ENCODE measurements at regions not wholly inside any gene's neighbourhood (a gene's known extent, or its start where the extent isn't known, plus 50 kb on each side); places are given as distances from the start of the nearest gene placed in this dataset.
"Not testable (repeated sequence)": the region's sequence is repeated elsewhere in the genome, so short reads cannot be mapped to it uniquely, and the experiment has no call there.

- DNase-seq (ENCODE audit: low read depth), result no peak
Observed at GRCh38 chr2:199558156-199558555, 100.4 kb upstream of the SATB2 start.

GRCh38 chr2:199556527-199557285 lies 99.0 kb upstream of the SATB2 start:
- DNase-seq (ENCODE audit: low read depth), result no peak

GRCh38 chr2:199554026-199554425 lies 96.3 kb upstream of the SATB2 start:
- DNase-seq (ENCODE audit: low read depth), result no peak

GRCh38 chr2:199552141-199552540 lies 94.4 kb upstream of the SATB2 start:
- no peak for DNase-seq (ENCODE audit: low read depth)

GRCh38 chr2:199543606-199544172 lies 86.0 kb upstream of the SATB2 start:
- no peak for DNase-seq (ENCODE audit: low read depth)

GRCh38 chr2:199535445-199536177 lies 77.9 kb upstream of the SATB2 start:
- no peak for DNase-seq (ENCODE audit: low read depth)

- not testable (repeated sequence) for DNase-seq (ENCODE audit: low read depth)
Observed at GRCh38 chr2:199533873-199534272, 76.1 kb upstream of the SATB2 start.

- no peak for DNase-seq (ENCODE audit: low read depth)
Observed at GRCh38 chr2:199527071-199527470, 69.3 kb upstream of the SATB2 start.

- DNase-seq (ENCODE audit: low read depth), result no peak
Observed at GRCh38 chr2:199524689-199525574, 67.2 kb upstream of the SATB2 start.

- DNase-seq (ENCODE audit: low read depth), result no peak
Observed at GRCh38 chr2:199509403-199509802, 51.7 kb upstream of the SATB2 start.
